Colonic mucosa (tissue), 4 donors: ENCODE measurements at regions not wholly inside any gene's neighbourhood (a gene's known extent, or its start where the extent isn't known, plus 50 kb on each side); places are given as distances from the start of the nearest gene placed in this dataset.

Source experiments
- DNase-seq: peaks from one replicate; pipeline ENCODE4 v3.0.0-alpha.2; 2020
- H3K27ac ChIP-seq: fragments of 200-600 bp; one replicate; pipeline ENCODE4 v1.8.0; 2021
- H3K27me3 ChIP-seq: fragments of 200-600 bp; one replicate; pipeline ENCODE4 v1.8.0; 2021
- H3K36me3 ChIP-seq: fragments of 200-600 bp; one replicate; pipeline ENCODE4 v1.8.0; 2021
- H3K4me1 ChIP-seq: fragments of 200-600 bp; one replicate; pipeline ENCODE4 v1.8.0; 2021; ENCODE audit warnings: mild to moderate bottlenecking
- H3K4me3 ChIP-seq: fragments of 200-600 bp; one replicate; pipeline ENCODE4 v1.8.0; 2021
- H3K9ac ChIP-seq, 2 donors: one replicate each; pipeline ENCODE4 v1.7.0; 2013; ENCODE audit warnings: control low read depth in 2 of 2, low read depth in 2 of 2, low read length in 2 of 2
- H3K9me3 ChIP-seq: fragments of 200-600 bp; one replicate; pipeline ENCODE4 v1.8.0; 2021
- intact Hi-C: fragments of 100-400 bp; cut with DNase I; formaldehyde crosslinking; loops from one replicate; pipeline ENCODE4 v1.14.1; 2022
- TF ChIP-seq, protein P1 (sequence below): fragments of 200-600 bp; IDR thresholded peaks from one replicate; pipeline ENCODE4 v1.8.0; 2022; ENCODE audit warnings: antibody characterized with exemption, mild to moderate bottlenecking
- donor health status: healthy.
- donor health status: DM: no; HTN: no; CAD: no.
- donor health status: DM: no; HTN: no; CAD: no.

DNA sequence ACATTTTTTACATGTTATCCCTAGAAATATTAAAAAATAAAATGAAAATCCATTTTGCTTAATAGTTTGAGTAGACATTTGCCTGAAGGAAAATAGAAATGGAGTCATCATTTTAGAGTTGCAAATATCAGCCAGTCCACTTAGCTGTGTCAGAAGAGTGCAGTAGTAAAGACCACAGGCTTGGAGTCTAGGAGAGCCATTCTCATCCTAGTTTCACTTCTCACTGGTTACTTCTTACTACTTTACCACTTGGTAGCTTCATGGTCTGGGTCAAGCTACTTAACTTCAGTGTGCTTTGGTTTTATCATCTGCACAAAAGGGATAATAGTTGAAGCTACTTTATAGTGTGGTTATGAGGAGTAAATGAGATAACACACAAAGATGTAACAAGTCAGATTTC lies 286.5 kb upstream of the NBEA start:
- H3K27me3 ChIP-seq = no peaks in the 10 kb centered on the region
- H3K4me3 ChIP-seq = no peak overlapping the region
- no peak for DNase-seq
- TF ChIP-seq, protein P1, sequence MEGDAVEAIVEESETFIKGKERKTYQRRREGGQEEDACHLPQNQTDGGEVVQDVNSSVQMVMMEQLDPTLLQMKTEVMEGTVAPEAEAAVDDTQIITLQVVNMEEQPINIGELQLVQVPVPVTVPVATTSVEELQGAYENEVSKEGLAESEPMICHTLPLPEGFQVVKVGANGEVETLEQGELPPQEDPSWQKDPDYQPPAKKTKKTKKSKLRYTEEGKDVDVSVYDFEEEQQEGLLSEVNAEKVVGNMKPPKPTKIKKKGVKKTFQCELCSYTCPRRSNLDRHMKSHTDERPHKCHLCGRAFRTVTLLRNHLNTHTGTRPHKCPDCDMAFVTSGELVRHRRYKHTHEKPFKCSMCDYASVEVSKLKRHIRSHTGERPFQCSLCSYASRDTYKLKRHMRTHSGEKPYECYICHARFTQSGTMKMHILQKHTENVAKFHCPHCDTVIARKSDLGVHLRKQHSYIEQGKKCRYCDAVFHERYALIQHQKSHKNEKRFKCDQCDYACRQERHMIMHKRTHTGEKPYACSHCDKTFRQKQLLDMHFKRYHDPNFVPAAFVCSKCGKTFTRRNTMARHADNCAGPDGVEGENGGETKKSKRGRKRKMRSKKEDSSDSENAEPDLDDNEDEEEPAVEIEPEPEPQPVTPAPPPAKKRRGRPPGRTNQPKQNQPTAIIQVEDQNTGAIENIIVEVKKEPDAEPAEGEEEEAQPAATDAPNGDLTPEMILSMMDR = no peak
- intact Hi-C loops = no loop called here
- no peaks in the 10 kb centered on the region for H3K9me3 ChIP-seq
- H3K4me1 ChIP-seq = no peaks in the 10 kb centered on the region
- no peak overlapping the region for H3K27ac ChIP-seq
- no peaks in the 10 kb centered on the region for H3K36me3 ChIP-seq
- H3K9ac ChIP-seq = no peak overlapping the region

- intact Hi-C loops = no loop called here
- TF ChIP-seq, protein P1 = no peak
- no peak for DNase-seq
Measured at GRCh38 chr13:34657716-34658115, 284.4 kb upstream of the NBEA start.

DNA sequence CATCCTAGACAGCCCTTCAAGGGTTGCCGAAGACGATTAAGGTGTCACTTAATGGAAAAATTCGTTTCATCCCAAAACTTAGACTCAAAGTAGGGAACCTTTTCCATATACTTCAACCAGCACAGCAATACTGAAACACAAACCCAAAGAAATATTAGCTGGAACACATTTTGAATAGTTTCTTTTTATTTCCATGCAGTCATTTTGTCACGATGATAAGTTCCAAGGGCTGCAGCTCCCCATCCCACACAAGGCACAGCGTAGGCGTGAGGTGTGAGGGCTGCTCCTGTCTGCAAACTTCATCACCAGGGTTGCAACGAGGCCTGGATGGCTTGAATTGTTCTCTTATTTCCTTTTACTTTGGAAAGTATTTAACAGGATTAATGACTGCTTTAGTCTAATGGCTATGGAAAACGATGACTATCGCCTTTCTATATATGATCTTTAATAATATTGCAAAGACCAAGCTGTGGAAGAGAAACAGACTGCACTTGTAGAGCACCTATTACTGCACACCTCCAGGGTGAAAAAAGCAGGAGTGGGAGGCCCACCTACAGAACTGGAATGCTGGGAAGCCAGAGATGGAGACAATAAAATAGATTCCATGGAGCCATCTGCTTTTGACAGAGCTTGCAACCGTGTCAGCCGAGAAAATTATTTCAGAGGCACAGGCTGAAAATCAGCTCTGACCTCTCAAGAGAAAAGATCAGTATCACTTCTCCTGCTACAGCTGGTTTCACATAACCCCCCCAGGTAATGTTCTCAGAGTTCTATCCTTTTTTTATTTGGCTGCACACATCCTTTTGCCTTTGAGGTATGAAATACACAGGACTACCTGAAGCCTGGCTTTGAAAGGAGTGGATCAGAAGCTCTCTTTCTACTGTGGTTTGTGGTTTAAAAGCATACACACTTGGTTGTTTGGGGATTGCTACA lies 274.5 kb upstream of the NBEA start:
- Histone ChIP-seq H3K9me3 (no peaks in the 10 kb centered on the region), H3K27ac (no peak overlapping the region), H3K4me3 (no peak overlapping the region), H3K36me3 (no peaks in the 10 kb centered on the region), H3K27me3 (no peaks in the 10 kb centered on the region), H3K4me1 (no peaks in the 10 kb centered on the region), H3K9ac (no peak overlapping the region)
- no peak for DNase-seq
- TF ChIP-seq, protein P1 = no peak
- intact Hi-C loops = no loop called here

More at GRCh38 chr13:34657716-34658115, 284.4 kb upstream of the NBEA start:
- Histone ChIP-seq H3K27me3 (no peaks in the 10 kb centered on the region), H3K36me3 (no peaks in the 10 kb centered on the region), H3K27ac (no peak overlapping the region), H3K9ac (no peak overlapping the region), H3K9me3 (no peaks in the 10 kb centered on the region), H3K4me1 (no peaks in the 10 kb centered on the region), H3K4me3 (no peak overlapping the region)

GRCh38 chr13:34671137-34671536 lies 270.9 kb upstream of the NBEA start:
- no peaks in the 10 kb centered on the region for H3K27me3 ChIP-seq
- DNase-seq = no peak
- no peak overlapping the region for H3K9ac ChIP-seq
- H3K9me3 ChIP-seq = no peaks in the 10 kb centered on the region
- no peaks in the 10 kb centered on the region for H3K36me3 ChIP-seq
- no peaks in the 10 kb centered on the region for H3K4me1 ChIP-seq
- intact Hi-C loops = no loop called here
- H3K4me3 ChIP-seq = no peak overlapping the region
- TF ChIP-seq, protein P1 = no peak
- H3K27ac ChIP-seq = no peak overlapping the region

GRCh38 chr13:34672631-34673030 lies 269.4 kb upstream of the NBEA start:
- Histone ChIP-seq H3K4me3 (no peak overlapping the region), H3K4me1 (no peaks in the 10 kb centered on the region), H3K9me3 (no peaks in the 10 kb centered on the region), H3K9ac (no peak overlapping the region), H3K27me3 (no peaks in the 10 kb centered on the region), H3K27ac (no peak overlapping the region), H3K36me3 (no peaks in the 10 kb centered on the region)
- TF ChIP-seq, protein P1 = no peak
- intact Hi-C loops = no loop called here
- DNase-seq = no peak
